ENCODE measurements at regions not wholly inside any gene's neighbourhood (a gene's known extent, or its start where the extent isn't known, plus 50 kb on each side); places are given as distances from the start of the nearest gene placed in this dataset.

- TF ChIP-seq, protein P1, sequence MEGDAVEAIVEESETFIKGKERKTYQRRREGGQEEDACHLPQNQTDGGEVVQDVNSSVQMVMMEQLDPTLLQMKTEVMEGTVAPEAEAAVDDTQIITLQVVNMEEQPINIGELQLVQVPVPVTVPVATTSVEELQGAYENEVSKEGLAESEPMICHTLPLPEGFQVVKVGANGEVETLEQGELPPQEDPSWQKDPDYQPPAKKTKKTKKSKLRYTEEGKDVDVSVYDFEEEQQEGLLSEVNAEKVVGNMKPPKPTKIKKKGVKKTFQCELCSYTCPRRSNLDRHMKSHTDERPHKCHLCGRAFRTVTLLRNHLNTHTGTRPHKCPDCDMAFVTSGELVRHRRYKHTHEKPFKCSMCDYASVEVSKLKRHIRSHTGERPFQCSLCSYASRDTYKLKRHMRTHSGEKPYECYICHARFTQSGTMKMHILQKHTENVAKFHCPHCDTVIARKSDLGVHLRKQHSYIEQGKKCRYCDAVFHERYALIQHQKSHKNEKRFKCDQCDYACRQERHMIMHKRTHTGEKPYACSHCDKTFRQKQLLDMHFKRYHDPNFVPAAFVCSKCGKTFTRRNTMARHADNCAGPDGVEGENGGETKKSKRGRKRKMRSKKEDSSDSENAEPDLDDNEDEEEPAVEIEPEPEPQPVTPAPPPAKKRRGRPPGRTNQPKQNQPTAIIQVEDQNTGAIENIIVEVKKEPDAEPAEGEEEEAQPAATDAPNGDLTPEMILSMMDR (IDR thresholded peaks at IDR 0.05): no peak
- TF ChIP-seq TCF7L2 (IDR thresholded peaks at IDR 0.05; ENCODE audit: low read depth, low read length) (no peak), REST (IDR thresholded peaks at IDR 0.05; ENCODE audit: insufficient read depth in 1 of 2, low read depth in 2 of 2, low read length in 1 of 2) (no peak)
Measured at GRCh38 chr4:64774626-64775025, 365.4 kb upstream of the TECRL start.

All from Panc1 (cell line).